Neuronal stem cell (in vitro differentiated cells): ENCODE measurements at regions not wholly inside any gene's neighbourhood (a gene's known extent, or its start where the extent isn't known, plus 50 kb on each side); places are given as distances from the start of the nearest gene placed in this dataset.
"Not testable (repeated sequence)": the region's sequence is repeated elsewhere in the genome, so short reads cannot be mapped to it uniquely, and the experiment has no call there.

Experiments
- DNase-seq: peaks from one replicate; pipeline ENCODE4 v3.0.0-alpha.2; 2013; ENCODE audit warnings: low spot score
- H2AFZ ChIP-seq: one replicate; pipeline ENCODE4 v1.6.1; 2013; ENCODE audit warnings: mild to moderate bottlenecking, low read length, inconsistent platforms
- H2AK5ac ChIP-seq: 2 replicates; pipeline ENCODE4 v1.6.1; 2013; ENCODE audit warnings: low read depth, mild to moderate bottlenecking, inconsistent platforms, low read length, moderate library complexity, mixed read lengths
- H2BK120ac ChIP-seq: 2 replicates; pipeline ENCODE4 v1.6.1; 2013; ENCODE audit warnings: low read depth, mild to moderate bottlenecking, inconsistent platforms, low read length, moderate library complexity, mixed read lengths
- H2BK12ac ChIP-seq: one replicate; pipeline ENCODE4 v1.6.1; 2013; ENCODE audit warnings: low read length, inconsistent platforms
- H2BK15ac ChIP-seq: 2 replicates; pipeline ENCODE4 v1.6.1; 2013; ENCODE audit warnings: mild to moderate bottlenecking, low read length, inconsistent platforms, mixed read lengths
- H2BK5ac ChIP-seq: one replicate; pipeline ENCODE4 v1.6.1; 2013; ENCODE audit warnings: inconsistent platforms, mild to moderate bottlenecking, low read length, moderate library complexity
- H3K14ac ChIP-seq: one replicate; pipeline ENCODE4 v1.6.1; 2013; ENCODE audit warnings: low read length, inconsistent platforms
- H3K18ac ChIP-seq: 2 replicates; pipeline ENCODE4 v1.6.1; 2013; ENCODE audit warnings: low read length, inconsistent platforms
- H3K23ac ChIP-seq: 2 replicates; pipeline ENCODE4 v1.6.1; 2013; ENCODE audit warnings: low read depth, mild to moderate bottlenecking, mixed read lengths, low read length, inconsistent platforms; ENCODE audit not compliant: poor library complexity
- H3K27ac ChIP-seq: replicated peaks from 3 replicates; pipeline ENCODE4 v1.5.1; 2013; ENCODE audit warnings: low read length, inconsistent platforms
- H3K27me3 ChIP-seq, 3 experiments: 2 replicates each; pipeline ENCODE4 v1.6.1; 2013; ENCODE audit warnings: low read length in 3 of 3, mild to moderate bottlenecking in 2 of 3, inconsistent platforms in 1 of 3, low read depth in 1 of 3, mixed read lengths in 1 of 3, moderate library complexity in 1 of 3; ENCODE audit not compliant: control insufficient read depth in 3 of 3, insufficient read depth in 3 of 3
- H3K36me3 ChIP-seq, 2 donors: replicated peaks in 1 of 2; 2 replicates each; pipeline ENCODE4 v1.6.1; 2013; ENCODE audit warnings: low read length in 2 of 2; ENCODE audit not compliant: control insufficient read depth in 2 of 2, insufficient read depth in 2 of 2
- H3K4ac ChIP-seq: 2 replicates; pipeline ENCODE4 v1.6.1; 2013; ENCODE audit warnings: inconsistent platforms, mild to moderate bottlenecking, low read length, moderate library complexity
- H3K4me1 ChIP-seq, 2 donors: 1 replicate in 1 of 2; 2 replicates in 1 of 2; pipeline ENCODE4 v1.6.1; 2013; ENCODE audit warnings: low read length in 2 of 2, low read depth in 1 of 2; ENCODE audit not compliant: control insufficient read depth in 2 of 2, insufficient read depth in 1 of 2
- H3K4me2 ChIP-seq: one replicate; pipeline ENCODE4 v1.6.1; 2013; ENCODE audit warnings: mild to moderate bottlenecking, low read length, inconsistent platforms; ENCODE audit not compliant: insufficient read depth, poor library complexity, severe bottlenecking
- H3K4me3 ChIP-seq, 2 donors: 2 replicates each; pipeline ENCODE4 v1.5.1; 2013; ENCODE audit warnings: low read length in 2 of 2, mild to moderate bottlenecking in 2 of 2, inconsistent platforms in 1 of 2, moderate library complexity in 1 of 2
- H3K79me1 ChIP-seq: one replicate; pipeline ENCODE4 v1.6.1; 2013; ENCODE audit warnings: low read depth, mild to moderate bottlenecking, inconsistent platforms, low read length, moderate library complexity
- H3K9ac ChIP-seq: one replicate; pipeline ENCODE4 v1.6.1; 2013; ENCODE audit warnings: mild to moderate bottlenecking, low read depth, low read length, inconsistent platforms; ENCODE audit not compliant: poor library complexity
- H3K9me3 ChIP-seq, 2 donors: replicated peaks in 1 of 2; 2 replicates each; pipeline versions ENCODE3 to v1.6.1; 2013; ENCODE audit warnings: low read length in 2 of 2, mild to moderate bottlenecking in 2 of 2, inconsistent platforms in 1 of 2, low read depth in 1 of 2, mixed read lengths in 1 of 2, moderate library complexity in 1 of 2; ENCODE audit not compliant: control insufficient read depth in 2 of 2, insufficient read depth in 1 of 2
- H4K8ac ChIP-seq: one replicate; pipeline ENCODE4 v1.6.1; 2013; ENCODE audit warnings: low read depth, mild to moderate bottlenecking, inconsistent platforms, low read length, moderate library complexity
- H4K91ac ChIP-seq: one replicate; pipeline ENCODE4 v1.6.1; 2013; ENCODE audit warnings: low read length, low read depth, mild to moderate bottlenecking, inconsistent platforms; ENCODE audit not compliant: poor library complexity
- WGBS, 2 donors: extraction: QIAGEN DNeasy Blood & Tissue Kit; methylation state at CpG; one replicate each; pipeline ENCODE4 v1.1.7; 2013; ENCODE audit warnings: missing lambda C conversion rate in 2 of 2, mixed read lengths in 1 of 2; ENCODE audit not compliant: insufficient read length in 2 of 2, insufficient replicate concordance in 1 of 2; ENCODE audit errors: extremely low coverage in 2 of 2; 5-methylcytosine and 5-hydroxymethylcytosine counted together

GRCh38 chr11:7143908-7144307 is 55.1 kb downstream of the RBMXL2 start:
- Histone ChIP-seq H3K18ac (no peak overlapping the region), H3K9ac (no peak overlapping the region), H3K4me3 (no peak overlapping the region), H3K4ac (no peak overlapping the region), H2AFZ (no peak overlapping the region), H3K27ac (no peak overlapping the region), H4K8ac (no peak overlapping the region), H2BK5ac (no peak overlapping the region), H3K9me3 (no peaks in the 10 kb centered on the region), H4K91ac (no peak overlapping the region), H2AK5ac (no peak overlapping the region), H2BK15ac (no peak overlapping the region), H3K23ac (no peak overlapping the region), H2BK120ac (no peak overlapping the region), H3K4me2 (no peak overlapping the region), H3K14ac (no peak overlapping the region), H2BK12ac (no peak overlapping the region), H3K79me1 (no peaks in the 10 kb centered on the region), H3K36me3 (no peaks in the 10 kb centered on the region), H3K27me3 (no peaks in the 10 kb centered on the region), H3K4me1 (no peaks in the 10 kb centered on the region)
- 100% methylated on average over 1 of the region's 1 CpG; no CpG with 5 or more reads in 1 of the 2 donors for WGBS, 2 donors
- peak; percentile 23 for DNase-seq

DNA sequence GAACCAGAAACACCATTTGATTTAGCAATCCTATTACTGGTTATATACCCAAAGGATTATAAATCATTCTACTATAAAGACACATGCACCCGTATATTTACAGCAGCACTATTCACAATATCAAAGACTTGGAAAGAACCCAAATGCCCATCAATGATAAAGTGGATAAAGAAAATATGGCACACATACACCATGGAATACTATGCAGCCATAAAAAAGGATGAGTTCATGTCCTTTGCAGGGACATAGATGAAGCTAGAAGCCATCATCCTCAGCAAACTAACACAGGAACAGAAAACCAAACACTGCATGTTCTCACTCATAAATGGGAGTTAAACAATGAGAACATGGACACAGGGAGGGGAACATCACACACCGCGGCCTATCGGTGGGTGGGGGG is 61.3 kb downstream of the RBMXL2 start:
- not testable (repeated sequence) for H2BK12ac ChIP-seq, H3K23ac ChIP-seq
- no CpG with 5 or more reads among the region's 4 CpGs for WGBS, 2 donors

GRCh38 chr11:7154881-7155361 is 66.1 kb downstream of the RBMXL2 start:
- Histone ChIP-seq H2BK12ac (no peak overlapping the region), H3K14ac (no peak overlapping the region), H3K27ac (no peak overlapping the region), H2BK5ac (no peak overlapping the region), H2AFZ (no peak overlapping the region), H3K27me3 (no peaks in the 10 kb centered on the region), H3K4me2 (no peak overlapping the region), H3K23ac (no peak overlapping the region), H3K79me1 (no peaks in the 10 kb centered on the region), H2BK120ac (no peak overlapping the region), H3K4me1 (no peaks in the 10 kb centered on the region), H3K9ac (no peak overlapping the region), H2AK5ac (no peak overlapping the region), H3K18ac (no peak overlapping the region), H2BK15ac (no peak overlapping the region), H3K4ac (no peak overlapping the region), H4K8ac (no peak overlapping the region), H3K9me3 (no peaks in the 10 kb centered on the region), H4K91ac (no peak overlapping the region), H3K36me3 (no peaks in the 10 kb centered on the region), H3K4me3 (no peak overlapping the region)
- no CpG with 5 or more reads among the region's 2 CpGs for WGBS, 2 donors
- DNase-seq: no peak

More for the DNA sequence above, 61.3 kb downstream of the RBMXL2 start:
- H4K8ac ChIP-seq, H4K91ac ChIP-seq, H3K9me3 ChIP-seq, H3K79me1 ChIP-seq, H3K4me3 ChIP-seq, H3K4ac ChIP-seq, H2BK5ac ChIP-seq, H2AK5ac ChIP-seq, H3K4me1 ChIP-seq, H3K14ac ChIP-seq, H3K4me2 ChIP-seq, H2BK15ac ChIP-seq, H3K27ac ChIP-seq, DNase-seq, H3K27me3 ChIP-seq, H2BK120ac ChIP-seq, H2AFZ ChIP-seq, H3K36me3 ChIP-seq, H3K9ac ChIP-seq, H3K18ac ChIP-seq: not testable (repeated sequence)

DNA sequence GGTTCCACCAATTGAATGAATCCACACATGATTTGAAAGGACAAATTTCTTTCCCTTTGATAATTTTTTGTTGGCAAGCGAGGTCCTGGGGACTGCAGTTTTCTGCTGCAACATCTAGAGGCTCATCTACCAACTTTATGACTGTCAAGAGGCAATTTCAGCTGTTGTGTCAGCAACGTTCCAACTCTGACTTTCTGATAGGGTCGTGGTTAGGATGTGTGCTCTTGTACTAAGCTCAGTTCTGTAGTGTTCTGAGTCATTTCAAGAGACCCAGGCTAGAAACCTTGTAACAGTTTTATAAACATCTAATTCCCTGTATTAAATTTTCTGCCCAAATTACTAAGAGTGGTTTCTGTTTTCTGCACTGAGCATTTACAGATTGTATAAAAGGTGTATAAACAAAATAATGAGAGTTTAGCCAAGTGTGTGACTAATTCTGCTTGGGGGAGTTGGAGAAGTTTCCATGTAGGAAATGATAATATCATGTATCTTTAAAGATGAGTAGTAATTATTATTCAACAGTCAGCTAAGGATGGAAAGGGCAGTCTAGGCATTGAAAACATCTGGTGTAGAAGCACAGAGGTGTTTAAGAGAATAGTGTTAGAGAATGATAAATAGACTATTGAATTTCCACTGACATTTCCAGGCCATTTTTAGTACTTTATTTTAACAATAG is 72.2 kb downstream of the RBMXL2 start:
- H3K23ac ChIP-seq: no peak overlapping the region
- no peak overlapping the region for H3K4me3 ChIP-seq

More for the DNA sequence above, 72.2 kb downstream of the RBMXL2 start:
- H4K91ac ChIP-seq: no peak overlapping the region
- H2AFZ ChIP-seq: no peak overlapping the region
- no peak overlapping the region for H3K27ac ChIP-seq
- H3K36me3 ChIP-seq: no peaks in the 10 kb centered on the region
- no peak overlapping the region for H2BK12ac ChIP-seq
- no peak overlapping the region for H2AK5ac ChIP-seq
- H2BK15ac ChIP-seq: no peak overlapping the region
- no peaks in the 10 kb centered on the region for H3K27me3 ChIP-seq
- no CpG with 5 or more reads among the region's 3 CpGs for WGBS, 2 donors
- no peaks in the 10 kb centered on the region for H3K4me1 ChIP-seq
- no peak overlapping the region for H3K9ac ChIP-seq
- no peak overlapping the region for H4K8ac ChIP-seq
- no peak overlapping the region for H3K4ac ChIP-seq
- H3K9me3 ChIP-seq: no peaks in the 10 kb centered on the region
- H3K18ac ChIP-seq: no peak overlapping the region
- no peaks in the 10 kb centered on the region for H3K79me1 ChIP-seq
- H2BK5ac ChIP-seq: no peak overlapping the region
- H3K14ac ChIP-seq: no peak overlapping the region
- no peak overlapping the region for H3K4me2 ChIP-seq
- no peak for DNase-seq
- no peak overlapping the region for H2BK120ac ChIP-seq
